ENCODE measurements at regions not wholly inside any gene's neighbourhood (a gene's known extent, or its start where the extent isn't known, plus 50 kb on each side); places are given as distances from the start of the nearest gene placed in this dataset.
A peak's percentile ranks its signal among the peaks of the same experiment; 100 is the strongest.

DNA sequence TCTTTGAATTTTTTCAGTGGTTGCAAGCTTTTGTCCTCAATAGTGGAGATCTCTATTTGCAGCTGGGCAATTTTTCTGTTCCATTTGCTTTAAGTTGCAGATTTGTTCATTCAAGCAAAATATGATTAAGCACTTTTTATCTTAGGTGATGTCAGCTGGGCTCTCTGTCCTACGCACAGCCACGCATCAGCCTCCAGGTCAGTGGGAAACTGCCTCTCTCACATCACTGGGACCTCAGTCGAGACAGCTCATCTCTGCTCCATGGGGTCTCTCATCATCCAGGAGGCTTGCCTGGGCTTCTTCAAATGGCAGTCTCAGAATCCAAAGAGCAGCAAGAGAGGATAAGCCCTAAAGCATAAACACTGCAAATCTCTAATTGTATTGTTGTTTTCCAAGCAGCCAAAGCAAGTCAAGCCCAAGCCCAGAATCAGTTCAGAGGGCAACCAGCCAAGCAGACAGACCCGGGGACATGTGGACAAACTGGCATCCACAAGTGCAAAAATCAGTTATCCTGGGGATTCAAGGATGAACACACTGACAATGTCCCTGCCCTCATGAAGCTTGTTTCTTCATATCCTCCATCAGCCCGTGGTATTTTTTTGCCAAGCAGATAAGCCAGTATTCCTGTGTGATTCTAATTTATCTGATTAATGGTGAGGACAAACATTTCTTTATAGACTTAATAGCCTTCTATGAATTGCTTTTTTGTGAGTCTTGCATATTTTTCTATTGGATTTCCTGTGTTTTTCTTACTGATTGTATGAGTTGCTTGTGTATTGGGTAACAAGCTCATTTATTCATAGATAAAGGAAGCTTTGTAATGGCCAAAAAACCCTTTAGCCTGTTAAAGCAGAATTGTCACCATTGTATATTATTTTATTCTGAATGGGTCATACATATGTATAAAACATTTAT lies 262.5 kb downstream of the GXYLT1 start:
- no peak for DNase-seq

DNA sequence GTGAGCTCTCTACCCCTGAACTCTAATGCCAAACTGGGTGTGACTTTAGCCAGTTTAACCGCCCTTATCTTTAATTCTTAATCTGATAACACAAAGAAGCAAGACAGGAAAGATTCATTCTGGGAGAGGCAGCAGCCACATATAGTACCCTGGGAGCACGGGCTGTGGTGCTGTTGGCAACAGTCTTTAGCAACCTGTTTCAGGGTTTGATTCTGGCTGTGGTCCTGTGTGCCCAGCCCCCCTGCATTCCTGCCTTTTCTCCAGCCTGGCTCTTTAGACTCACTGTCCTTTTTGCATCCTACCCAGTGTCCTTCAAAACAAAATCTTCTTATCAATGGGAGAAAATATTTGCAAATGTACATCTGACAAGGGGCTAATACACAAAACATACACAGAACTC lies 275.2 kb downstream of the GXYLT1 start:
- no peak for DNase-seq

DNA sequence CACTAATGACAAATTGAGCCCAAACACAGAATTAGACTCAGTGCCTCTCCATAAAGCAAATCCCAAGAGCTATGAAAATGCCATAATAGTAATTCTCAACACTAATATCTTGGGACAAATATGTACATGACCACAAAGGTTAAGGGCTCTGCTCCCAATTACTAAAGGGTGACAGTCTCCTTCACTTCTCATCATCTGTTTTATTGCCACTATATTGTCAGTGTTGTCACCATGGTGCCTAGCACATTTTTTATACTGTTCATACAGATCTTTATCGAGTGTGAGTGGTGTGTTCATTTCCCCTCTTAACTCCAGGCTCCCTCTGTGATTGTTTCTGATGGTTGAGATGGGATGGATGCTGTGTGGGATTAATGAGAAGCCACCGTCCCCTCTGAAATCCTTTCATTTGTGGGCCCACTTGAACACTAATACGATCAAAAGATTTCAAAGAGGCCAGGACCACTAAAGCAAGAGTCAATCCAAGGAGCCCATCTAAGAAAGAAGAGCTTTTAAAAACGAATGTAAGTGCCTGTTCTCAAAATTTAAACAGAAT lies 277.7 kb downstream of the GXYLT1 start:
- DNase-seq, result no peak

DNA sequence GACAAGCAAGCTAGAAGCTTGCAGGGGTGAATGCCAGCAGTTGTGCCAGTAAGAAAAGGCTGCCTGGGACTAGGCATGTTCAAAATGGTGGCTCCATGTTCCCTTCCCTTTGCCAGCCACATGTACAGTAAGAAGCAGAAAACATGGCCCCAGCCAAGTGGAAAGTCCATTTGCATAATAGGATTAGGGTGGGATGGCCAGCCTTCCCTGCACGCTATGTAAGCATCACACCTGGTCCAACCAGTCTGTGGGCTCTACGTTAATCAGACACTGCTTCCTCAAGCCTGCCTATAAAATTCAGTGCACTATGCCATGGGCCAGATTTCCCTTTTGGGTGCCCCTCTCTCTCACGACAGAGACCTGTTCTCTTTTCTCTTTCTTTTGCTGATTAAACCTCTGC lies 288.4 kb downstream of the GXYLT1 start:
- DNase-seq, result no peak

DNA sequence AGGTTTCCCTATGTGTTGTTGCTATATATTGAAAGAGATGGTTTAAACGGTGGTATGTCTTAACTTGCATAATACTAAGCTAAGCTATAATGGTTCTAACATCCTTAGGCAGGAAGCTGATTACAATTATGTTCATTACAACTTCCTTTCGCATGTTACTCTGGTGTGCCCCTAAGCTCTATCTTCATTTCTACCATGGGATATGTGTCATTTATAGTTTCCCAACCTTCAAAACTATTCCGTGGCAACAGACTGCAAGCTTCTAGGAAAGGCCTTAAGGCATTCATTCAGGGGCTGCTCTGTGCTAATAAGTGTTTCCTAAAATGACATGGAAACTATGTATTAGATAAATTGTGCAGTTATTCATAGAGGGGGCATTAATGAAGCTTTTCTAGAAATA lies 294.6 kb downstream of the GXYLT1 start:
- DNase-seq, result no peak

DNA sequence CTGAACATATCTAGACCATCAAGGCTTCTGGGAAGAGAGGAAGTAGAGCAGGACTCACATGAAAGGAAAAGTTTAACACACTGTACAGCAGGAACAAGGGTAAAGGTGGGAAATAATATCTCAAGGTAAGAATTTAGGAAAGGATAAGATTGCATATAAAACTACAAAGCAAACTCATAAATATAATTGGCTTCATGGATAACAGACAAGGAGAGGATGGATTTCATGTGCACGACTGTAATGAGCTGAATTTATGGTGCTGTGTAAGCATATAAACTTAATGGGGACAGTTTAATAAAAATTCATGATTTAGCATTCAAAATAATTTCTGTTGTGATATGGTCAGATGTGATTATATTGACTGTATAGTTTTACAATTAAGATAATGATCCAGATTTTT lies 298.0 kb downstream of the GXYLT1 start:
- no peak for DNase-seq

DNA sequence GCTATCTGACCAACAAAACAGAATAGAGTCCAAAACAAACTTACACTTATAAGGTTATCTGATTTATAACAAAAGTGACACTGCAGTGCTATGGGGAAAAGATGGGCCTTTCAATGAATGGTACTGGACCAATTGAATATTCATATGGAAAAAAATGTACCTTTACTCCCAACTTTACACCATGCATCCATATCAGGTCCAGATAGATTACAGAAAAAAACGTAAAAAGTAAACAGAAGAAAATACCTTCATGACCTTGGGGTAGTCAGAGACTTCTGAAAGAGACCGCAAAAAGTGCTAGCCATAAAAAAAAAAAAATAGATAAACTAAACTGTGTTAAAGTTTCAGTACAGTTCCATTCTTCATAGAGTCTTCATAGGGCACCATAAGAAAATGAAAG lies 308.3 kb downstream of the GXYLT1 start:
- DNase-seq, result no peak

DNA sequence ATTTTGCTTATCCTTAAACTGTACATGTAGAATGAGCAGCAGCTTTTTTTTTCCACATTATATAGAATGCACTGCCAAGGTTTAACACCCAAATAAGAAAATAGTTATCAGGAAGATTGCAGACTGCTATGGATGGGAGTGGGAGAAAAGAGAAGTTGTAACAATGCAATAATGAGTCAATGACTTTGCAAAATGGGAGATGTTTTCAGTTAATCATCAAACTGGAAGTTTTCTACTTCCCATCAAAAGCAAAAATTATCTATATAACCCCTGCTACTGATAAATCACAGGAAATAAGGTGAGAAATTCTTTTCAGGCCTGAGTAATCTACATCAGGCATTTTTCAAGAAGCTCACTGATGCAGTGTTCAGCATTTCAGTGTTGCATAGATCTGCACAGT lies 309.1 kb downstream of the GXYLT1 start:
- no peak for DNase-seq

DNA sequence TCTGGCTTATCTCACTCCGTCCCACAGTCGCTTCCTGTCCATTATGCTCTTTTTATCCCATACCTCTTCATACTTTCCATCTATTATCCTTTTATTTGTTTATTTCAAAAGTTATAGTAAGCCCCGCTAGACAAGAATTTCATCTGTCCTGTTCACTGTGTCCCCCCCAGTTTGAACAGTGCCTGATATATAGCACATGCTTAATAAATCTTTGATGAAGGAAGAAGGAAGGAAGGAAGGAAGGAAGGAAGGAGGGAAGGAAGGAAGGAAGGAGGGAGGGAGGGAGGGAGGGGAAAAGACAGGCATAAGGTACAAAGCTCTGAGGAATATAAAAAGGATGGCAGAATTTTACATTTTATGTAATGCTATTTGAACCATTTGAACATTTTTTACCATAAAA lies 324.7 kb downstream of the GXYLT1 start:
- no peak for DNase-seq

DNA sequence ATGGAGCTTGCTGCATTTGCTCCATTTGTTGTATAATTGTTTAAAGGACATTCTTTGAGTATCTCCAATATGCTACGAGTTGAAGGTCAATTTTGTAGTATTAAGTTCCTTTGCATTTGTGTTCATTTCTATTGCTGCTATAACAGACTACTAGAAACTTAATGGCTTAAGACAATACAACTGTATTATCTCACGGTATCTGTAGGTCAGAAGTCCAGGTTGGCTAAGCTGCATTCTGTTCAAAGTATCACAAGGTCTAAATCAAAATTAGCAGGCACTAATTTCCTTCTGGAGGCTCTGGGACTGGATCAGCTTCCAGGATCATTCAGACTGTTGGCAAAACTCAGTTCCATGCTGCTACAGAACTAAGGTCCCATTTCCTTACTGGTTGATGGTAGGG lies 340.6 kb downstream of the GXYLT1 start:
- DNase-seq, result no peak

DNA sequence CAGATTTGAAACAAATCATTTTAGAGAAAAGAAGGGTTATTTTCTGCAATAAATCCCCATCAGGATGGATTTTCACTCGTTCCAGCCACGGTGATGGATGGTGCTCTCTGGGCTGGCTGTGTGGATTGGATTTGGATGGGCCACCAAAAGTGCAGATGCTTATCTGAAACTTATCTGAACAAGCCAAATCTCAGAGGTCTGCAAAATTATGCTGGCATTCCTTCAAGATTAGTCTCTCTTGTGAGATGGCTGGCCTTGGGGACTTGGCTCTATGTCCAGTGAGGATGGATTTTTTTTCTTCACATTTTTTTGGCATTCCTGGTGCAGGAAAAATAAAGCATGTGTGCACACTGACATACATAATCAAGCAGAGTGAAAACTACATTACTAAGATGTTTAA lies 341.9 kb downstream of the GXYLT1 start:
- DNase-seq, result no peak

DNA sequence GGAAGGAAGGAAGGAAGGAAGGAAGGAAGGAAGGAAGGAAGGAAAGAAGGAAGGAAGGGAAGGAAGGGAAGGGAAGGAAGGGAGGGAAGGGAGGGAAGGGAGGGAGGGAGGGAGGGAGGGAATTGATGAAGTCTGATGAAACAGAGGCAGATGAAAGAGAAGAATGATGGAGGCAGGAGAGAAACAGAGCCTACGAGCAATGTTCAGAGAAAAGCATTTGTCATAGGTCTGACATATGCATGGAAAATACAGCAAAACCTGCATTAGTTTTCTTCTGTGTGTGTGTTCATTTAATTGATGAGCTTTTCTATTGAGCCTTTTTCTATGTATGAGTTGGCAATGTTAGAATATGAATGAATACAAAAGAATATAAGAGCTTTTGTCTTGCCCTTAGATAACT lies 343.4 kb downstream of the GXYLT1 start:
- DNase-seq, result no peak

DNA sequence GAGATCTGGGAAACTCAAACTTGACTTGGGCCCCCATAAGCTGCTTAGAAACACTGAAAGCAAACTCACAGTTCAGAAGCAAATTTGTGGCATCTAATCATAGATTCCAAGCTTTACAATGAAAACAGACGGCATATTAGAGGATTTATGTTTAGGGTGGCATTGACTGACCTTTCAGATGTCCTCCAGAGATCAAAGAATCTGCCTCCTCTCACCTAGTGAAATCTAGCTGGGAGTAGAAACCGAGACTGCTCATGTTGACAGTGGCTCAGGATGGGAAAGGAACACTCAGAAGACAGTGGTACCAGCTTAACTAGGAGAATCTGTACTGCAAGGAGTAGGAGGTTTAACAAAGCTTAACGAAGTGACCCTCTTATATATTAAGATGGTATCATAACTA lies 345.0 kb downstream of the GXYLT1 start:
- no peak for DNase-seq

DNA sequence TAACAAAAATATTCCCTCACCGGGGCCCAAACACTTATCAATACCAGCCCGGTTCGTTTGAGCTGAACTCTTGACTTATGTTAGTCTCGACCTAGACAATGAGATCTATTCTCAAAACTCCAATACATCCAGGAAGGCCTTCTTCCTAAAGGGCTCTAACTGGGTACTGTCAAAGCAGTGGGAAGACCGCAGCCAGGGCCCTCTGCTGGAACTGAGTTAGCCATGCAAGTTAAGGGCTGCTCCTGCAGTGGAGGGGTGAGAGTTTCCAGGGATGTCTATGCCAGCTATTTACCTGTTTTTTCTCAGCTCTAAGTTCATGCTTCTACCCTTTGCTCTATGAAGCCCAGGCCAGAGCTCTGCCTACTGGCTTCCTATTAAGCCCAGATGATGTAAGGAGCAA lies 348.8 kb downstream of the GXYLT1 start:
- DNase-seq, result no peak

DNA sequence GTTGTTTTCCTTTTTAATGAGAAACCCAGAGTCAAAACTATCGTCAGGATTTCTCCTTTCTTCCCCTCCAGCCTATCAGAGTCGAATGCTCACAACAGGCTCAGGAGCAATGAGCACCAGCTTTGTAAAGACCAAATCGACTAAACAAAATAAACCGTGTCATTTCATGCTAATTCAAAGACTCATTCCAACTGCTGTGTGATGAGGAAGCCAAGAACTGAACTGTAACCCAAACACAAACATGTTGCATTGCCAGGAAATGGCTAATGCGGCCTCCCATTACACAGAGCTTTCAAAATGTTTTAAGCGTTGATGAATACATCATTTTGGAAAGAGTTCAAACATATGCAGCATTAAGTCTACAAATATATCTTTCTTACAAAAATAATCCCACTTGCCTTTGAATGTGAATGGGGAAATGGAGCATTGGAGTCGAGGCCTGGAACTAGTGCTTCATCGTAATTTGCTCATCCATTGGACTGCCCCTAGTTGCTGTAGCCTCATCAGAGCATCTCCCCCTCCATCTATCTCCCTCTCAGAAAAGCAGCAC lies 349.5 kb downstream of the GXYLT1 start:
- peak; percentile 85 for DNase-seq

DNA sequence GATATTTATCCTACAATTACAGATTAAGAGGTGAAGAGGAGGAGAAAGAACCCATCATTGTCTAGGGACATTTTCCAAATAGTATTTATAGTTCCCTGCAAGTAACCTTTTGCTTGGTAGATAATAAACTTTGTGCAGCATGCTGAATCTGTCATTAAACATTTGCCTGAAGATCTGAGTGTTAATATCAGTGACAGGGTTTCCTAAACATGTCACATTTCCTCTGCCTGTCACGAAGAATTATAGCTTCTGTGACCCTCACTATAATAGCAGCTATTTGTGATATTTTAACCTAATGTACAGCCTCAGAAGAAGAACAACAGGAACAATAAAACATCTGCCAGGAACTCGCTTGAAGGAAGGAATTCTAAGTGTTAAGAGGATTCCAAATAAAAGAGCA lies 350.3 kb downstream of the GXYLT1 start:
- DNase-seq, result no peak

DNA sequence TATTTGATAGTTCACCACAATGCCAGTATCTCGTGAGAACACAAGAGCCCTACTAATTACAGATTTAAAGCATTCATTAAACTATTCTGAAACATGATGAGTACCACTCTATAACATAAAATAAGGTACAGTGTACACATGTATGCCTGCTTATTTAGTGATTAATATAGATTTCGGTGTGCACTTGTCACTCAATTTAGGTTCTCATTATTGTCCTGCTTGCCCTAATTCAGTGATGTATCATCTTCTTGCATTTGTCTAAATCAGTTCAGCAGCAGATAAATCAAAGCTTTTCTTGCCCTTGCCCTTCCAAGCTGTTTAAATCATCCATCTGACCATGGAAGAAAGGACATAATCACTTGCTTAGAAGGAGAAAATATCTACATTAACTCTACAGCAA lies 359.7 kb downstream of the GXYLT1 start:
- DNase-seq, result no peak

DNA sequence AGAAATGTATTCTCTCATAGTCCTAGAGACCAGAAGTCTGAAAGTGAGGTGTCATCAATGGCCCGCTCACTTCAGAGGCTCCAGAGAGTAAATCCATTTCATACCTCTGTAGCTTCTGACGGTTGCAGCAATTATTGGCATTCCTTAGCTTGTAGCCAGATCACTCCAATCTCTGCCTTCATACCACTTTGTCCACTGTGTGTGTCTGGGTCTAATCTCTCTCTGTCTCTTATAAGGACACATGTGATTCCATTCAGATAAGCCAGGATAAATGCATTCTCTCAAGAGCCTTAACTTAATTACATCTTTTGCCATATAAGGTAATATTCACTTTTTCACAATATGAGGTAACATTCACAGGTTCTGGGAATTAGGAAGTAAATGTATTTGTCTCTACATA lies 365.7 kb downstream of the GXYLT1 start:
- no peak for DNase-seq

DNA sequence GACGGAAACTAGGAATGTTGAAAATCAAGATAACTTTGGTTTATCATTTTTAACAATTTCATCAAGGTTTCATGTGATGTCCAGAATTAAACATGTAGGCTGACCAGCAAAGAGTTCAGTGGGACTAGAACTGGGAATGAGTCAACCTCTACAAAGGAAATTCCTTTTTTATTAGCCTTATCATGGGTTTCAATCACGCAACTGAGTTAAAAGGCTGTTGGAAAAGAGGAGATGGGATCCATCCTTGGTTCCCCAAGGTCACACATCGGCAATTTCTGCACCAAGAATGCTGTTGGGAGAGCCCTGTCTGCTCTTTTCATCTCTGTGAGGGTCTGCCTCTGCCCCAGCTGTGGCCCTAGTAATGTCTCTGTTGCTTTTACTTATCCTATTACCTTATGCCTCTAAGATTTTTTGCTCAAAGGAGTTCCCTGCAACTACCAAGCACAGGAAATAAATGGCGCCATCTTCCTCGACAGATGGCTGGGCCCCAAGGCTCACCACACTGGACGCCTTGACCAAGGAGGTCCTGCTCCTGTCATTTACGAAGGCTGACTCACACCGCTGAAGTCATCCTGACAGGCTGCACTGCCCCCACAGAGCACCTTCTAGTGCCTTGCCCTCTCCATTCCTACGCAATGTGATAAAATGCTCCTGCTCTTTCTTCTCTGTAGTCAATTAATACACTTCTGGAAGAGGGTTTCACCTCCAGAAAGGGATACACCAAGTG lies 367.4 kb downstream of the GXYLT1 start:
- no peak for DNase-seq

DNA sequence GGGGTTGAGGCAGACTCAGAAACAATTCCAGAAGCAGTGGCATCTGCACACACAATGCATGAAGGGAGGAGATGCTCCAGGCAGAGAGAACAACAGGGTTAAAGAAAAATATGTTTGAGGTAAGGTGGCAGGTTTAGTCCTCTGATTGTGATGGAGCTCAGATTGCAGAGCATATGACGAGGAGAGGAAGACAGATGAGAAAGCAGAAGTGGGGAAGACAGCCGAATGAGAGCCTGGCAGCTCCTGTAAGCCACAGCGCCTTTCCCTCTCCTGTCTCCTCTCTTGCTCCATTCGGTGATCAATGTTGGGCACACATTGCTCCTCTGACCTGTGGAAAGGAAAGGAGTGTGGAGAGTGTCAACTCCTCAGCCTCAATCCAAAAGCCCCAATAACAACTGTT lies 372.2 kb downstream of the GXYLT1 start:
- DNase-seq, result no peak

DNA sequence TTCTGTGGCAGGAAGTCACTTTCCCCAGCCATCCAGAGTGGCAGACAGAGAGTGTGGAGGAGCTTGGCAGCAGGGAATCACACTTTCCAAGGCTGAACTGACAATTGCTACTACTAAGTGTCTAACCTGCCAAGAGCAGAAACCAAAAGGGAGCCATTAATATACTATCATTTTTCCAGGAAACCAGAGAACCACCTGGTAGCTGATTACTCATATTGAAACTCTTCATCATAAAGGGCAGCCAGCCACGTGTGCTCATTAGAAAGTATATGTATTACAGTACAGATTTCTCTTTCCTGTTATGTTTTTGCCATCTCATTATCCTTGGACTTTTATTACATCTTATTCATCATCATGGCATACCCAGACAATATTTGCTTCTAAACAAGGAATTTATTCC lies 374.9 kb downstream of the GXYLT1 start:
- DNase-seq, result no peak

DNA sequence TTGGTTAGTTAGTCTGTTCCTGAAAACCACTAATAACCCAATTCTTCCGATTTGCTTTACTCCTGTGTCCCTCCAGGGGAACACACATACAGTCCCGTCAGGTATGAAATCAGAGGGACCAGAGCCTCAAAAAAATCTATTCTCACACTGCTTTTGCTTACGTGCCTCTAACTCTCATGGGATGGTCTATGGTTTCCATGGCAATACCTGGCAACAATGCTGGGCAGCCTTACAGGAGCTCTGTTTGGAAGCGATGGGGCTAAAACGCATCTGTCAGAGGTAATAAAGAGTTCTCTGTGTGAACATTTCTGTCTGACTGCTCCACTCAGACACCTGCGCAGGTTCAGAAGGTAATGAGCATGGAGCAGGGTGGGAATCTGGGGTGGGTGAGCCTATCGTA lies 376.2 kb downstream of the GXYLT1 start:
- DNase-seq, result no peak

DNA sequence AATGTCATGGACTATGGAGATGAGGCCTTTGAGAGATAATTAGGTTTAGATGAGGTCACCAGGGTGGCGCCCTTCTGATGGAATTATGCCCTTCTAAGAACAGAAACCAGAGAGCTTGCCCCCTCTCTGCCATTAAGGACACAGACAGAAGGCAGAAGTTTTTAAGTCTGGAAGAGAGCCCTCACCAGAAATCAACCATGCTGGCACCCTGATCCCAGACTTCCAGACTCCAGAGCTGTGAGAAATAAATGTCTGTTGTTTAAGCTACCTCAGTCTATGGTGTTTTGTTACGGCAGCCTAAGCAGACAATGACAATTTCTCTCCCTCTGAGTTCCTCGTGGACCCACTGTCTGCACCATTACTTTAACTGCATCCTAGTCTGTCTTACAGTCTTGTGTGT lies 382.0 kb downstream of the GXYLT1 start:
- no peak for DNase-seq

All from tongue (tissue), 1 donor.